T47D (cell line): ENCODE measurements at regions not wholly inside any gene's neighbourhood (a gene's known extent, or its start where the extent isn't known, plus 50 kb on each side); places are given as distances from the start of the nearest gene placed in this dataset.
A peak's percentile ranks its signal among the peaks of the same experiment; 100 is the strongest.

ENCODE experiments used
- DNase-seq, 2 experiments: peaks; one replicate each; pipeline versions ENCODE4 v3.0.0 to v3.0.0-alpha.2; 2011 to 2012; ENCODE audit warnings: low read depth in 1 of 2, low spot score in 1 of 2
- JUND ChIP-seq: IDR thresholded peaks from 2 replicates; pipeline ENCODE4 v1.6.1; 2012; ENCODE audit warnings: low read depth
- in situ Hi-C: cut with HindIII; loops from 2 replicates; pipeline ENCODE4 v1.10.0; 2016; ENCODE audit warnings: low sequenced_read_pairs, low pct_unique_long_range_greater_than_20kb

GRCh38 chrX:64097891-64098290 is 107.6 kb downstream of the AMER1 start:
- no peak for TF ChIP-seq JUND
- in situ Hi-C loops: no loop called here
- DNase-seq: no peak

DNA sequence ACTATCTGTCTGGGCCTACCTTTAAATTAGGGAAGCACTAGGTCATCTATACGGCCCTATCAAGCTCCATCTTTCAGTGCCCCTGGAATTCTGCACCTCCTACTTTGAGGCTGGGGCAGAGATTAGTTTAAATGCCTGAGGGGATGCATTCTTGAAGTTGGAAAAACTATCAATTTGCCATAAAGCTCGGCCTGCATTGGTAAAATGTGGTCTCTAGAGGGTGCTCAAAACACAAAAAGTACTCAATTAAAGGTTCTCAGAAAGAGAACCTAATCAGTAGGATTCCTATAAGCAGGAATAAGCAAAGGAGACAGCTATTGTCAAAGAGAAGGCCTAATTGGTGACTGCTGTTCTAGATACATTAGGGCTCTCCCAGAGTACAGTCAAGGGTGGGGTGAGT is 111.7 kb downstream of the AMER1 start:
- TF ChIP-seq JUND: no peak
- peak; percentile 0 to 18 for DNase-seq
- in situ Hi-C loops: no loop called here
